ENCODE measurements at regions not wholly inside any gene's neighbourhood (a gene's known extent, or its start where the extent isn't known, plus 50 kb on each side); places are given as distances from the start of the nearest gene placed in this dataset.

- Histone ChIP-seq H3K27me3 (peaks cover 38% of the 10 kb centered on the region), H3K9me3 (peaks cover 0 to 13% (median 0%) of the 10 kb centered on the region in 3 donors), H3K4me3 (no peak overlapping the region), H3K36me3 (no peaks in the 10 kb centered on the region), H3K27ac (no peak overlapping the region), H3K4me1 (no peaks in the 10 kb centered on the region)
- 68 to 89% methylated on average over 3 to 4 of the region's 5 CpGs for WGBS, 2 donors (ENCODE audit: low coverage in 1 of 2)
- no peak for TF ChIP-seq CTCF (IDR thresholded peaks at IDR 0.05)
- TF ChIP-seq EP300 (IDR thresholded peaks at IDR 0.05): no peak
- no peak for TF ChIP-seq POLR2A (IDR thresholded peaks at IDR 0.05)
- TF ChIP-seq POLR2AphosphoS5 (IDR thresholded peaks at IDR 0.05): no peak
- no peak for ATAC-seq
Measured at GRCh38 chr7:25928549-25929330, 223.3 kb upstream of the NFE2L3 start.

GRCh38 chr7:25929448-25929847, 222.6 kb upstream of the NFE2L3 start:
- Histone ChIP-seq H3K27me3 (peaks cover 35% of the 10 kb centered on the region), H3K4me3 (no peak overlapping the region), H3K4me1 (no peaks in the 10 kb centered on the region), H3K27ac (no peak overlapping the region), H3K9me3 (peaks cover 0 to 20% (median 0%) of the 10 kb centered on the region in 3 donors), H3K36me3 (no peaks in the 10 kb centered on the region)
- no peak for TF ChIP-seq EP300 (IDR thresholded peaks at IDR 0.05)
- TF ChIP-seq POLR2A (IDR thresholded peaks at IDR 0.05): no peak
- no peak for TF ChIP-seq CTCF (IDR thresholded peaks at IDR 0.05)
- no peak for TF ChIP-seq POLR2AphosphoS5 (IDR thresholded peaks at IDR 0.05)
- 84 to 85% methylated on average over 4 of the region's 5 CpGs for WGBS, 2 donors (ENCODE audit: low coverage in 1 of 2)
- ATAC-seq: no peak

DNA sequence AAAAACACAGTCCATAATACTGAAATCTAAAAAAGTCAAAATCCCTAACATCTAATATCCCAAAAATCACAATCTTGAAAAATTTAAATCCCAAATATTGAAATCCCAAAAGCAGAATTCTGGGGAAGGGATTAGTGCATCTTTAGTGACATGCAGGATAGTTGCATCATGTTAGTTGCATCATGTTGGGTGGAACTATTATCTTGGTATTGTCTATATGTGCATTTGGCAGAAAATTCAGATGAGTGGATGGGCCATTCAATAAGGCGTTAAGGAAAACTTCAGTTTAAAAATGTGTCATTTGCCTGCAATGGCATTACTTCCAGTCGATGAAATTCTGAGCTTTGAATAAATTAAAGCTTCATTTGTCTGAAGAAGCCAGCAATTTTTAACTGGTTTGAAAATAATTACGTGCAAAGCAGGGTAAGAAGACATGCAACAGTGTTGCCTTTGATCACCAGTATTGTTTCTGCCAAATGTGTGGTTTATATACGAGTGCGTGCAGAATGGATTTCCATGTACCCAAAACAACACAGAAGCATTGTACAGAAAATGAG, 221.4 kb upstream of the NFE2L3 start:
- no peak overlapping the region for H3K27ac ChIP-seq
- peaks cover 0 to 31% (median 0%) of the 10 kb centered on the region in 3 donors for H3K9me3 ChIP-seq
- H3K4me3 ChIP-seq: no peak overlapping the region
- H3K36me3 ChIP-seq: no peaks in the 10 kb centered on the region
- no peak for ATAC-seq
- 81 to 87% methylated on average over 5 of the region's 5 CpGs for WGBS, 2 donors (ENCODE audit: low coverage in 1 of 2)
- TF ChIP-seq EP300 (IDR thresholded peaks at IDR 0.05): no peak
- TF ChIP-seq POLR2A (IDR thresholded peaks at IDR 0.05): no peak
- TF ChIP-seq POLR2AphosphoS5 (IDR thresholded peaks at IDR 0.05): no peak
- no peak for TF ChIP-seq CTCF (IDR thresholded peaks at IDR 0.05)
- H3K4me1 ChIP-seq: no peaks in the 10 kb centered on the region
- peaks cover 35% of the 10 kb centered on the region for H3K27me3 ChIP-seq

GRCh38 chr7:25931156-25931555, 220.8 kb upstream of the NFE2L3 start:
- no peak for ATAC-seq
- Histone ChIP-seq H3K36me3 (no peaks in the 10 kb centered on the region), H3K9me3 (peaks cover 0 to 32% (median 0%) of the 10 kb centered on the region in 3 donors), H3K4me3 (no peak overlapping the region), H3K4me1 (no peaks in the 10 kb centered on the region), H3K27me3 (peaks cover 36% of the 10 kb centered on the region), H3K27ac (no peak overlapping the region)
- WGBS, 2 donors (ENCODE audit: low coverage in 1 of 2): 64 to 71% methylated on average over 1 of the region's 1 CpG
- TF ChIP-seq EP300 (IDR thresholded peaks at IDR 0.05) (no peak), CTCF (IDR thresholded peaks at IDR 0.05) (no peak), POLR2A (IDR thresholded peaks at IDR 0.05) (no peak), POLR2AphosphoS5 (IDR thresholded peaks at IDR 0.05) (no peak)

GRCh38 chr7:25933921-25934320, 218.1 kb upstream of the NFE2L3 start:
- H3K36me3 ChIP-seq: no peaks in the 10 kb centered on the region
- TF ChIP-seq POLR2AphosphoS5 (IDR thresholded peaks at IDR 0.05) (no peak), POLR2A (IDR thresholded peaks at IDR 0.05) (no peak), EP300 (IDR thresholded peaks at IDR 0.05) (no peak), CTCF (IDR thresholded peaks at IDR 0.05) (no peak)
- H3K4me1 ChIP-seq: no peaks in the 10 kb centered on the region
- H3K27ac ChIP-seq: no peak overlapping the region
- H3K9me3 ChIP-seq: peaks cover 0 to 32% (median 0%) of the 10 kb centered on the region in 3 donors
- H3K27me3 ChIP-seq: peaks cover 38% of the 10 kb centered on the region
- ATAC-seq: no peak
- no peak overlapping the region for H3K4me3 ChIP-seq
- WGBS, 2 donors (ENCODE audit: low coverage in 1 of 2): 80 to 83% methylated on average over 1 of the region's 1 CpG

All from gastroesophageal sphincter (tissue), 4 donors.